Activated CD8-positive, alpha-beta T cell treated with anti-CD3 and anti-CD28 coated beads for 36 hours (primary cell): ENCODE measurements at regions not wholly inside any gene's neighbourhood (a gene's known extent, or its start where the extent isn't known, plus 50 kb on each side); places are given as distances from the start of the nearest gene placed in this dataset.

Experiments
- ATAC-seq: fragments of 200-7000 bp; cut with Tn5 transposase; one replicate; pipeline ENCODE4 v1.10.0; 2021; ENCODE audit warnings: mild to moderate bottlenecking, moderate library complexity
- CTCF ChIA-PET: fragments of 350-600 bp; sonication (Branson Sonifier 250); formaldehyde crosslinking; loops from one replicate; lab custom pipeline; 2021; ENCODE audit warnings: antibody characterized with exemption; lab: Charles Lee
- POLR2A ChIA-PET: fragments of 350-600 bp; sonication (Branson Sonifier 250); formaldehyde crosslinking; loops from one replicate; lab custom pipeline; 2021; ENCODE audit warnings: antibody characterized with exemption; lab: Charles Lee
- DNase-seq: peaks from one replicate; pipeline ENCODE4 v3.0.0-alpha.2; 2020
- H3K27ac Mint-ChIP-seq: one replicate; pipeline ENCODE4 v1.8.0; 2021; ENCODE audit warnings: mild to moderate bottlenecking, mixed read lengths
- H3K27me3 Mint-ChIP-seq: one replicate; pipeline ENCODE4 v1.8.0; 2021; ENCODE audit warnings: mixed read lengths
- H3K36me3 Mint-ChIP-seq: one replicate; pipeline ENCODE4 v1.8.0; 2021; ENCODE audit warnings: low read depth, mixed read lengths
- H3K4me1 Mint-ChIP-seq: one replicate; pipeline ENCODE4 v1.8.0; 2021; ENCODE audit warnings: low read depth, mixed read lengths
- H3K4me3 Mint-ChIP-seq: one replicate; pipeline ENCODE4 v1.8.0; 2021; ENCODE audit warnings: mild to moderate bottlenecking, moderate library complexity, mixed read lengths
- H3K9me3 Mint-ChIP-seq: one replicate; pipeline ENCODE4 v1.8.0; 2021; ENCODE audit warnings: mixed read lengths
- intact Hi-C: fragments of 100-400 bp; cut with micrococcal nuclease; formaldehyde crosslinking; loops from one replicate; pipeline ENCODE4 v1.10.0; 2022
- TF ChIP-seq, protein P1 (sequence below): fragments of 200-600 bp; IDR thresholded peaks from one replicate; pipeline ENCODE4 v1.8.0; 2022; ENCODE audit warnings: antibody characterized with exemption, mild to moderate bottlenecking

DNA sequence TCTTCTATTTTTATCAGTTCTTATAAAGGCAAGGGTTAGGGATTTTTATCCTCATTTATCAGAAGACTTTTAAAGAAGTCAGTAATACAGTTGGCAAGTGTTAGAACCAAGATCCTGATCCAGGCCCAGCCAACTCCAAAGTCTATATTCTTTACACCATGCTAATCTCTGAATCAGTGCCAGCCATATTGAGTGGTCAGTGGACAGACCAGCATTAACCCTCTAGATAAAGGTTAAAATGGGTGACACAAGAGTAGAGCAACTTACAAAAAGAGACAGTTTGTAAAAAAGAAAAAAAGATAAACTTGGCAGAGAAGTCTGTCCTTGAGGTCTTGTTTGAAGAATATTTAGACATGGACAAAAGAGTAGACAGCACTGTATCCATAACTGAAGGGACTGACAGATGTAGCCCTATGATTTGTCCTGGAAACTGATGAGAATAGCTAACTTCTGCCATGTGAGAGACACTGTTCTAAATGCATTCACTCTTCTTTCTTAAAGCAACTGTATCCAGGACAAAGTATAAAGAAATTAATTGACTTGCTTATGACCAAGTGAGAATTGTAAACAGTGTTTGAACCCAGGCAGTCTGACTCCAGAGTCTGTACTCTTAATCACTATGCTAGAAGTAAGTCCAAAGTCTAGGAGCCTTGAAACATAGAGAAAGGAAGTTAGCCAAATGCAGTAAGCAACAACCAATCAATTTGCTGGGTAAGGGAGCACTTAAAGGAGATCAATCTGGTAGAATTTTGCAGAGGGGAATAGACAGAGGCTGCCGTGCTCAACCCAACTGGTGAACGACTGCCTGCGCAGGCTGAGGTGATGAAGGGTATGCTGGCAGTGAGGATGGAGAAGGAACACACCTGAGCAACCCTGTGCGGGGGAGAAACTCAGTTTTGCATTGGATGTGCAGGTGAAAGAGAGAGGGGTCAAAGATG is 103.7 kb downstream of the TTC6 start:
- ChIA-PET CTCF (no interaction called here), POLR2A (no interaction called here)
- no peaks in the 10 kb centered on the region for H3K4me1 Mint-ChIP-seq
- no peak overlapping the region for H3K4me3 Mint-ChIP-seq
- peaks cover 2% of the 10 kb centered on the region for H3K9me3 Mint-ChIP-seq
- intact Hi-C loops: no loop called here
- DNase-seq (no peak), ATAC-seq (no peak)
- H3K27me3 Mint-ChIP-seq: no peaks in the 10 kb centered on the region
- TF ChIP-seq, protein P1, sequence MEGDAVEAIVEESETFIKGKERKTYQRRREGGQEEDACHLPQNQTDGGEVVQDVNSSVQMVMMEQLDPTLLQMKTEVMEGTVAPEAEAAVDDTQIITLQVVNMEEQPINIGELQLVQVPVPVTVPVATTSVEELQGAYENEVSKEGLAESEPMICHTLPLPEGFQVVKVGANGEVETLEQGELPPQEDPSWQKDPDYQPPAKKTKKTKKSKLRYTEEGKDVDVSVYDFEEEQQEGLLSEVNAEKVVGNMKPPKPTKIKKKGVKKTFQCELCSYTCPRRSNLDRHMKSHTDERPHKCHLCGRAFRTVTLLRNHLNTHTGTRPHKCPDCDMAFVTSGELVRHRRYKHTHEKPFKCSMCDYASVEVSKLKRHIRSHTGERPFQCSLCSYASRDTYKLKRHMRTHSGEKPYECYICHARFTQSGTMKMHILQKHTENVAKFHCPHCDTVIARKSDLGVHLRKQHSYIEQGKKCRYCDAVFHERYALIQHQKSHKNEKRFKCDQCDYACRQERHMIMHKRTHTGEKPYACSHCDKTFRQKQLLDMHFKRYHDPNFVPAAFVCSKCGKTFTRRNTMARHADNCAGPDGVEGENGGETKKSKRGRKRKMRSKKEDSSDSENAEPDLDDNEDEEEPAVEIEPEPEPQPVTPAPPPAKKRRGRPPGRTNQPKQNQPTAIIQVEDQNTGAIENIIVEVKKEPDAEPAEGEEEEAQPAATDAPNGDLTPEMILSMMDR: no peak
- no peak overlapping the region for H3K27ac Mint-ChIP-seq
- no peaks in the 10 kb centered on the region for H3K36me3 Mint-ChIP-seq

DNA sequence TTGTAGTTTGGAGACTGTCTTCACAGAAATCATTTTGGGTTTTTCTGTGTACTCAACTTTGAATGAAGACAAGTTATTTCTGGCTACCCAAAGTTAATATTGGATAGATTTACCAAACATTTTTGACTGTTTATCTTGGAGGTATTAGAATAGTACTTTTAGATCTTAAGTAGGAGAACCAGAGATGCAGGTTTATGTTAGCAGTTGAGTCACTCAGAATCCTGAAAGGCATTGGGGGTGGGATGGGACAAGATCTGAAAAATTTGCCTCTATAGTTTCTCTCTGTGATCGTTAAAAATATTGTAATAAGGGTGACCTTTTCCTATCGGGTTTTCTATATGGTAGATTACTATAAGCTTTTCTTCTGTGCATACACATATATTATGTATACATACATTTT is 112.3 kb downstream of the TTC6 start:
- POLR2A ChIA-PET: no interaction called here
- no peaks in the 10 kb centered on the region for H3K36me3 Mint-ChIP-seq
- H3K4me1 Mint-ChIP-seq: no peaks in the 10 kb centered on the region
- CTCF ChIA-PET: no interaction called here
- H3K27ac Mint-ChIP-seq: no peak overlapping the region
- H3K9me3 Mint-ChIP-seq: no peaks in the 10 kb centered on the region
- H3K27me3 Mint-ChIP-seq: no peaks in the 10 kb centered on the region
- H3K4me3 Mint-ChIP-seq: no peak overlapping the region
- TF ChIP-seq, protein P1: no peak
- DNase-seq (no peak), ATAC-seq (no peak)
- intact Hi-C loops: no loop called here

DNA sequence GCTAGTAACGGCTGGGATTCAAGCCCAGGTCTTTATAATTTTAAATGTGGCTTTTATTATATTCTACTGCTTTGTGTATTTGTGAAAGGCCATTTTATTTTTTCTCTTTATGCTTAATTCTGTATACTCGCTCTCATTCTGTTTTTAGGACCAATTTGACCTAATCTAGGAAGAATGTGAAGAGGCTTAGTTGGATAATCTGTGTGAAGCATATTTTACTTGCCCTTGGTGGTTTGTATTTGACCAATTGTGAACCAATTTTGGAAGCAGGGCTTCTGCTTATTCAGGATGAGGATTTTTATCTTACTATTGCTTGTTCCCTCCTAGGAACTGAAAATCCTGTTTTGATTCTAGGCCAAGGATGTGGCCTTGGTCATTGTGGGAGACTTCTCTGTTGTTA is 113.1 kb downstream of the TTC6 start:
- TF ChIP-seq, protein P1: no peak
- Mint-ChIP-seq H3K27me3 (no peaks in the 10 kb centered on the region), H3K4me3 (no peak overlapping the region), H3K9me3 (no peaks in the 10 kb centered on the region), H3K36me3 (no peaks in the 10 kb centered on the region), H3K4me1 (no peaks in the 10 kb centered on the region), H3K27ac (no peak overlapping the region)
- ATAC-seq (no peak), DNase-seq (no peak)
- intact Hi-C loops: no loop called here
- ChIA-PET POLR2A (no interaction called here), CTCF (no interaction called here)

DNA sequence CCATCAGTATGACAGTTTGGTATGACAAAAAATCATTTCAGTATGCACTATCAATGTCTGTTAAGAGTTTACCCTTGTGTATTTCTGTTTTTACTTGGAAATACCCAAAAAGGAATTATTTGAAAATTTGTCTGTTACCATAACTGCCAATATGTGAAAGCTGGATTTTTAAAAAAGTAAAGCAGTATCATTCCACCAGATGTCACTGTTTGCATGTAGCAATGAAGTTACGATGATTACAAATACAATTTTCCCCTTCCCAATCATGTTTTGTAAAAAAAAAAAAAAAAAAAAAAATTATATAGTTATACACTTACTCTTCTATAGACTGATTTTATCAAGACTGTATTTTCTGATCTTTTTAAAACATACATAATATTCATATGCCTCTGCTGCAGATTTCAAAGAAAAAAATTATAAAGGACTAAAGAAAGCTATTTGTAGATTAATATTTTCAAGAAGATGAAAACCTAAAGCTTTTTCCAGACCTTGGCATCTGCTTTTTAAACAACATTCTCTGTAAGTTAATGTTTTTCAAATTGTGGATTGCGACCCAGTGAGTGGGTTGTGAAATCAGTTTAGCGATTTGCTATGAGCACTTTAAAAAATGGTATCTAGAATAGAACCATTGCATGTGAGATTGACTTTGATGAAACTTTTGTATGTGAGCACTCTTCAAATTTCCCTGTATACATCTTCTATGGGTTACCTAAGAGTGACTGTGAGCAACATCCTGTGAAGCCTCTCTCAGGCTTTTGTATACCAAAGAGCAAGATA is 114.2 kb downstream of the TTC6 start:
- no peaks in the 10 kb centered on the region for H3K4me1 Mint-ChIP-seq
- DNase-seq (no peak), ATAC-seq (no peak)
- no peaks in the 10 kb centered on the region for H3K9me3 Mint-ChIP-seq
- no peak overlapping the region for H3K4me3 Mint-ChIP-seq
- ChIA-PET CTCF (interaction anchor here (0.6 kb wide), 1 partner anchor 133 kb away, joined by 3 read pairs; no protein-coding TSS in a partner anchor), POLR2A (no interaction called here)
- TF ChIP-seq, protein P1: peak; percentile 17
- no peaks in the 10 kb centered on the region for H3K36me3 Mint-ChIP-seq
- no peaks in the 10 kb centered on the region for H3K27me3 Mint-ChIP-seq
- no peak overlapping the region for H3K27ac Mint-ChIP-seq
- intact Hi-C loops: no loop called here

DNA sequence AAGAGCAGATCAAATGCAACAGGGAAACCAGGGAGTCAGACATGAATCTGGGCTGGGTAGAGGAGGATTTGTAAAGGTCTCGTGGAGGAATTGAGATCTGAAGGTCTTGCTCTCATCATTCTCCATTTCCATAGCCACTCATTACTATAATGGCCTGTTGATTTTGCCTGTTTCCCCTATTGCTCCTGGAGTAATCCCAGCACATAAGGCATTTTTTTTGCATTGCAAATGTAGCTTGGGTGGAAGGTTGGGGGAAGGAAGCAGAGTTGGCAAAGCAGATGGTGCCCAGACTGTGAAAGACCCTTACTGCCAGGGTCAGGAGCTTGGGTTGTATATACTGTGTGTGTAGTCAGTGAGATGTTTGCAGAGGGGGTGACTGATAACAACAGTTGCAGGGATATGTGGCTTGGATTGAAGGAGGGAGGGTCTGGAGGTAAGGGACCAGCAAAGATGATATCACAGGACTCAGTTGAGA is 116.0 kb downstream of the TTC6 start:
- ChIA-PET POLR2A (no interaction called here), CTCF (no interaction called here)
- intact Hi-C loops: no loop called here
- Mint-ChIP-seq H3K27me3 (no peaks in the 10 kb centered on the region), H3K4me1 (no peaks in the 10 kb centered on the region), H3K36me3 (no peaks in the 10 kb centered on the region), H3K27ac (no peak overlapping the region), H3K9me3 (no peaks in the 10 kb centered on the region), H3K4me3 (no peak overlapping the region)
- ATAC-seq (no peak), DNase-seq (no peak)
- TF ChIP-seq, protein P1: no peak
